ENCODE measurements at regions not wholly inside any gene's neighbourhood (a gene's known extent, or its start where the extent isn't known, plus 50 kb on each side); places are given as distances from the start of the nearest gene placed in this dataset.

GRCh38 chr5:34519489-34520220 is 136.5 kb upstream of the RAI14 start:
- TF ChIP-seq CTCF (IDR thresholded peaks at IDR 0.05; ENCODE audit: insufficient read depth, low read length) (no peak), GABPA (IDR thresholded peaks at IDR 0.05; ENCODE audit: low read depth) (no peak), REST (IDR thresholded peaks at IDR 0.05; ENCODE audit: insufficient replicate concordance, low read depth) (no peak), POLR2AphosphoS5 (IDR thresholded peaks at IDR 0.05; ENCODE audit: low read depth) (no peak)

Data from HL-60 (cell line).